NCI-H1694 treated with DMSO at 0.1 percent for 48 hours (cell line): ENCODE measurements at regions not wholly inside any gene's neighbourhood (a gene's known extent, or its start where the extent isn't known, plus 50 kb on each side); places are given as distances from the start of the nearest gene placed in this dataset.
"Not testable (repeated sequence)": the region's sequence is repeated elsewhere in the genome, so short reads cannot be mapped to it uniquely, and the experiment has no call there.

ENCODE experiments used
- DNase-seq: peaks from one replicate; lab custom pipeline; 2025; lab: John Stamatoyannopoulos, UW

DNA sequence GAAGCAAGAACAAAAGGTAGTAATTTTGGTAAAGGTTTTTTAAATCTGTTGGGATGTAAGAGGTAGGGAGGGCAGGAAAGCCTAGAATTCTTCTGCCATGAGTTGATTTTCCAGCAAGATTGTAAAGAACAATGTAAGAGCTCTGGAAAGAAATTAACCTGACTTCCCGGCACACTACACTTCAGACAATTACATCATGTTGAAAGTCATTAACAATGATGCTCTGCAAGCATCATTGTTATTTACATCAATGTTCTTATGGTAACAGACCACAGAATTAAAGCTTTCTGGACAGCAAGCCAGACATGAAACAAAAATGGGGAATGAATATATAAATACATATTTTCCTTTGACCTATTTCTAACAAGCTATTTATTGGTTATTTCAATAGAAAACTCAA is 342.2 kb downstream of the CEP170 start:
- DNase-seq, result not testable (repeated sequence)

GRCh38 chr1:242900558-242900957 is 354.5 kb downstream of the CEP170 start:
- not testable (repeated sequence) for DNase-seq

DNA sequence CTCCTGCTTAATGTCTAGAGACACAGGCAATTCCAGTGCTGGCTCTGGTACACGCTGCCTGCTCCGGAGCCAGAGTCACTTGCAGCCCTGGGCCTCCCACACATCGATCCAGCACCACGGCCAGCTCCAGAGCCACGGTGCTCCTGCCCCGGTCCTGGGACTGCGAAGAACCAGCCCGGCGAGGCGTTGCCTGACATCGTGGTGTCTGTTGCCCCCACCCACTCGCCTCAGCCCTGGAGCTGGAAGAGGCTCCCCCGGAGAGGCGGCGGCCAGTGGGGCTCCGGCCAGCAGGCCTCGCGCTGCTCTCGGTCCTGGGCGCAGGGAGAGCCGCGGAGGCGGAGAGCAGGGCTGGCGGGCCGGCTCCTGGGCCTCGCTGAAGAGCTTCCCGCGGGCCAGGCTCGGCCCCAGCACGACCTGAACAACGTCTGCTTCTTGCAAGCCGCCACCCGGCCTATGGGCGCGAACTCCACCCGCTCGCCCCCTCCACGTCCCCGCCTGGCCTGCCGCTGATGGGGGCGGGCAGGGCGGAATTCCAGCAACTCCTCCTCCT is 364.8 kb downstream of the CEP170 start:
- no peak for DNase-seq

DNA sequence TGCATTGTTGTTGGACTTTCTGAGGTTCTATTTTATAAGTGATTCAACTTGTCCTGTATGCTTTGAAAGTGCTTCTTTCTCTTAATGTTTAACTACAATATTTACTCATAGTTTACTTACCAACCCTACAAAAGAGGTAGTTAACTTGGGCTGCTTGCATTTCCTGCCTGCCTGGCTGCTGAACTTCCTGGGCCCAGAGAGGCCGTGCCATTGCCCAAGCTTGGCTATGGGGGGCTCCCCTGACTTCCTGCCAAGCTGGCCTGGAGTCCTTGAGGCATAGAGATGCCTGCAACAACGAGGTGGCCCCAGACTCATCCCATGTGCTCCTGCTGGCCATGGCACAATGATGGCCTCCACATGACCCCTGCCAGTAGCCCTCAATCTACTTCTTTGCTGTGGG is 361.6 kb upstream of the PLD5 start:
- DNase-seq, result no peak

DNA sequence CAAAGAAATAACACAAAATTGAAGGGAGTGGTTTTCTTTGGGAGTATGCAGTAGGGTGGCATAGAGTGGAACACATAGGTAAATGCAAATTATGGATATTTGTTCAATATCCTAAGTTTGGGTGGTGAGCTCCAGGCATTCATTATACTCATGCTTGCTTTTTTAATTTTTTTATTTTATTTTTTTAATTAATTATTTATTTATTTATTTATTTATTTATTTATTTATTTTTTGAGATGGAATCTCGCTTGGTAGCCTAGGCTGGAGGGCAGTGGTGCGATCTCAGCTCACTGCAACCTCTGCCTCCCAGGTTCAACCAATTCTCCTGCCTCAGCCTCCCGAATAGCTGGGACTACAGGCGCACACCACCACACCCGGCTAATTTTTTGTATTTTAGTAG is 355.5 kb upstream of the PLD5 start:
- not testable (repeated sequence) for DNase-seq

DNA sequence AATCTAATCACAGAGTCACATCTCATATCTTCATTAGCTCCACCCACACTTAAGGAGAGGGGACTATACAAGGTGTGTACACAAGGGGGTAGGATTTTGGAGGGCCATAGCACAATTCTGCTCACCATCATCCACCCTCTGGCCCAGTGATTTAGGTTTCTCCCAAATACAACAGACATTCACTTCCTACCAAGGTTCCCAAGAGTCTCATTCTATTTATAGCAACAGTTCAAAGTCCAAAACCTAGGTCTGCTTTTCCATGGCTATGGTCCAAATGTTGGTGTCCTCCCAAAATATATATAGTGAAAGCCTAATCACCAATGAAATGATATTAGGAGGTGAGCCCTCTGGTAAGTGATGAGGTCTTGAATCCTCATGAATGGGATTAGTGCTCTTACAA is 353.2 kb upstream of the PLD5 start:
- DNase-seq, result no peak

DNA sequence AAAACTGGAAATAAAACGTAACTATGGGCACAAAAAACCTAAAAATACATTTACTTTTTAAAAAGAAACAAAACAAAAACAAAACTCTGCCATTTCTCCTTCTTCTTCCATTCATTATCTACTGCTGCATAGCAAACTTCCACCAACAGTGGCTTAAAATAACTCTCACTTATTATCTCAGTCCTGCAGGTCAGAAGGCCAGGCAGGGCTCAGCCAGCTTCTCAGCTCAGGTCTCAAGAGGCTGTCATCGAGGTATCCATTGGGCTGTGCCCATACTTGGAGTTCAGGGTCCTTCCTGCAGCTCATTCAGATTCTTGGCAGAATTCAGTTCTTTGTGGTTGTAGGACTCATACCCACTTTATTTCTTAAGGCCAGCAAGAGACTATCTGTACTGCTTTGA is 352.7 kb upstream of the PLD5 start:
- no peak for DNase-seq

- DNase-seq, result no peak
Measured at GRCh38 chr1:242876030-242876429, 351.5 kb upstream of the PLD5 start.

GRCh38 chr1:242873661-242874060 is 349.2 kb upstream of the PLD5 start:
- DNase-seq, result no peak

DNA sequence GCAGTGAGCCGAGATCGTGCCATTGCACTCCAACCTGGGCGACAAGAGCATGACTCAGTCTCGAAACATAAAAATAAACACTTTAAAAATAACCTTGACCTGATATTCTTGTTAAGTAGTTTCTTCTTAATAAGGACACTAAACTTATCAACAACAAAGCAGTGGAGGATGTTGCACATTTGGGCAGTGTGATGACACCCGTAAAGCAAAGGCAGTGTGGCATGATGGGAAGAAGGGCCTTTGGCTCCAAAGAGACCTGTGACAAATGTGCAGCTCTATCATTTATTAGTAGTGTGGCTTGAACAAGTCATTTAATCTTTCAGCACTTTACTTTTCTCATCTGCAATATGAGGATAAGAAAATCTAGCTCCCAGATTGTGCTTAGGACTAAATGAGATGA is 348.0 kb upstream of the PLD5 start:
- no peak for DNase-seq

- no peak for DNase-seq
Measured at GRCh38 chr1:242871471-242872030, 347.1 kb upstream of the PLD5 start.

GRCh38 chr1:242870966-242871365 is 346.5 kb upstream of the PLD5 start:
- no peak for DNase-seq

DNA sequence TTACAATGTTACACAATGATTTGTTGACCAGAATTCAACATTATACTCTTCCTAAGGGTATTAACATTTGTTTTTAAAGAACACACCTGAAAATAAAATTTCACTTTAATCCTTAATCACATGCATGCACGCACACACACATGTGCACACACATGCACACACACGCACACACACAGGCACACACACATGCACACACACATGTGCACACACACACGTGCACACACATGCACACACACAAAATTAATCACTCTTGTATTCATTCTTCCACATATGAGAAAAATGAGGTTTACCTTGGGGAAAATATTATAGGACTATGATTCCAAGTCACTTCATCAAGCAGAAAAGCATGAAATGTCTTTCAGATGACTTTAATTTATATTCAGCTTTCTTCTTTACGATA is 331.8 kb upstream of the PLD5 start:
- no peak for DNase-seq

GRCh38 chr1:242854466-242854865 is 330.0 kb upstream of the PLD5 start:
- no peak for DNase-seq

- no peak for DNase-seq
Measured at GRCh38 chr1:242847390-242847993, 323.0 kb upstream of the PLD5 start.

GRCh38 chr1:242842094-242842493 is 317.6 kb upstream of the PLD5 start:
- no peak for DNase-seq

- no peak for DNase-seq
Measured at GRCh38 chr1:242839101-242839500, 314.6 kb upstream of the PLD5 start.

DNA sequence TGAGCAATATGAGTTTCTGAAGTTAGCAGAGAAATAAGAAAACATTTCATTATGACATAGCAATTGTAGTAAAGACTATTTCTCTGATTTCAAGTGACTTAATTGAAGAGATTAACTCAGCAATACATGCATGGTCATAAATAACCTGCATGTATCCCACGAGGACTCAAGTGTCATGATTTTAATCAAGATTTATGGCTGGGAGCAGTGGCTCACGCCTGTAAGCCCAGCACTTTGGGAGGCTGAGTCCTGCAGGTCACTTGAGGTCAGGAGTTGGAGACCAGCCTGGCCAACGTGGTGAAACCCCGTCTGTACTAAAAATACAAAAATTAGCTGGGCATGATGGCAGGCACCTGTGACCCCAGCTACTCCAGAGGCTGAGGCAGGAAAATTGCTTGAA is 311.9 kb upstream of the PLD5 start:
- no peak for DNase-seq

DNA sequence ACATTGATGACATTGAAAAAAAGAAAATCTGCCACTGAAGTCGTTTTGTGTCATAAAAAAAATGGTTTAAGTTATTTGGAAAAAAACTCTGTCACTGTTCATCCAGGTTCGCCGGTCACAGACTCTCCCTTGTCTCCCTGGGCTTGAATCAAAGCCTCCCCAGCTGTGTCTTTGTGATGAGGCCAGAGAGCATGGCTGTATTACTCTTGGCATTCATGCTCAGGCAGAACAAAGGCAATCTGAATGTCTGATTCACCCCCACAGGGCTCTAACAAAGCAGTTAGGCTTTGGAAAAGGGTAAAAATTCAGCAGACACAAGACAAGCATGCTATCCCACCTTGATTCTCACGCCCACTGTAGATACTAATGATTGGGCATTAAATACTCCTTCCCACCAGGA is 304.3 kb upstream of the PLD5 start:
- DNase-seq, result no peak

DNA sequence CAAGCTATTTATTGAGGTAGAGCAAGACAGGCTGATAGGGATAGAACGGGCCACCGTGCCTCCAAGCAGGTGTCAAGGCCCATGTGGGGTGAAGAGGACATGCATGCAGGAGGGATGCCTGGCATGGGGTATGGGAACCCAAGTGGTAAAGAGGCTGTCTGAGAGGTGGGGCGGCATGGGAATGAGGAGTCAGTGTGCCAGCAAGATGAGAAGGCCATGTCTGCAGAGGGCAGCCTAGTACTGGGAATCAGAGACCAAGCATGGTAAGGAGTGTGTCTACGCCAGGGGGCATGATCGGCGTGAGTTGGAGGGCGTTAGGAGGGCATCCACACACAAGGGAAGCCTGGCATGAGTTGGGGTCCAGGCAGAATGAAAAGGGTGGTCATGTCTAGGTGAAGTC is 303.7 kb upstream of the PLD5 start:
- DNase-seq, result no peak

DNA sequence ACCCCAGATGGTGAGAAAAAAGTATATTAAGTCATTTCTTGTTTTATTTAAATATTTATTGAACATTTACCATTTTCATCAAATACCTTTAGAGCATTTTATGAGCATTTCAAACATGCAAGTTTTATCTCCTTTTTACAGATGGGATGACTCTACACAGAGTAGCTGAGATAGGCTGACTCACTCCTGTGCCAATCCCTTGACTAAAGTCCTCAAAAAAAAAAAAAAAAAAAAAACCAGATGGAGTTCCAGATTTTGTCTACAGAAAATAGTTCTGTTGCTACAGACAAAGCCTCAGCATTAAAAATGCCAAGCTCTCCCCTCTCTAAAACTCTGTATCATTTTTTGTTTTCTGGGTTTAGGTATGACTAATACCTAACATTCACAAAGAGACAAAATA is 303.0 kb upstream of the PLD5 start:
- DNase-seq, result peak; percentile 19

- no peak for DNase-seq
Measured at GRCh38 chr1:242826701-242827336, 302.3 kb upstream of the PLD5 start.

DNA sequence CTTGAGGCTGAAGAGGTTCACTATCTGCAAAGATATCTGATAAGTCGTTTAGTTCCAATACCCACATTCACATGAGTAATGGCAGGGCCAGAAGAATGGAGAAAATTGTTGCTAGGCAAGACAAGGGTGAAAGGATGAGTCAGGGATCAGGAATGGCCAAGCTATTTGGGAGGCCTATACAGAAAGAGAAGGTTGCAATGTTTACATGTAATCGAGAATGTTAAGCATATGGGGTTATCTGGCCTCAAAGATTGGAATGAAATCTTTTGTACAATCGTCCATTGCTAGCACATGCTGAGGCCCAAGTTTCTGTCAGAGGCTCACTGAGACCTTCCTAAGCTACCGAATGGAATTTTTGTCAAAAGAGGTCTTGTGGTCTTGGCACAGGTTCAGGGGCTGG is 299.9 kb upstream of the PLD5 start:
- DNase-seq, result no peak
